GM13976 (cell line): ENCODE measurements at regions not wholly inside any gene's neighbourhood (a gene's known extent, or its start where the extent isn't known, plus 50 kb on each side); places are given as distances from the start of the nearest gene placed in this dataset.

Experiments used
- DNase-seq: peaks from one replicate; pipeline ENCODE4 v3.0.0; 2012; ENCODE audit warnings: low spot score
- in situ Hi-C: fragments of 300-500 bp; cut with MboI; formaldehyde crosslinking; loops from one replicate; pipeline ENCODE4 v1.12.0; 2022; ENCODE audit warnings: low sequenced_read_pairs, mixed read lengths, inconsistent platforms; ENCODE audit not compliant: unreplicated experiment
- TF ChIP-seq, protein P1 (sequence below): IDR thresholded peaks from 2 replicates; pipeline ENCODE4 v1.5.1; 2012; ENCODE audit warnings: borderline replicate concordance, mild to moderate bottlenecking; ENCODE audit not compliant: insufficient read depth; ENCODE audit errors: extremely low read depth, missing control alignments, control extremely low read depth

DNA sequence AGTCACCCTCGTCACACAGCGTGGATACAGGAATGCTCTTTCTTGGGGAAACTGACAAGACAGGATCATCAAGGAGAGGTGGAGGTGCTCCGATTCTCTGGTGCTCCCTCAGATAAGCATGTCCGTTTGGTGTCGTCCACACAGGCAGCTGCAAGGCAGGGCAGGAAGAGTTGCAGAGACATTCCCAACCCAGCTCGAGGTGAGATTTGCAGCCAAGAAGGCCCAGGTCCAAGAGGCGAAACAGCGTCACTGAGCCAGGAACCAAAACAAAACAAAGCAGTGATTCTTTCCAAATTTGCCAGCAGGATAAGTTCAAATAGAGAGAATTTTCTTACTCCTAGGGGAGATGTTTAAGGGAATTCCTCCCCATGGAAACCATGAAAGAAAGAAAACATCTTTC lies 386.5 kb upstream of the PFKP start:
- TF ChIP-seq, protein P1, sequence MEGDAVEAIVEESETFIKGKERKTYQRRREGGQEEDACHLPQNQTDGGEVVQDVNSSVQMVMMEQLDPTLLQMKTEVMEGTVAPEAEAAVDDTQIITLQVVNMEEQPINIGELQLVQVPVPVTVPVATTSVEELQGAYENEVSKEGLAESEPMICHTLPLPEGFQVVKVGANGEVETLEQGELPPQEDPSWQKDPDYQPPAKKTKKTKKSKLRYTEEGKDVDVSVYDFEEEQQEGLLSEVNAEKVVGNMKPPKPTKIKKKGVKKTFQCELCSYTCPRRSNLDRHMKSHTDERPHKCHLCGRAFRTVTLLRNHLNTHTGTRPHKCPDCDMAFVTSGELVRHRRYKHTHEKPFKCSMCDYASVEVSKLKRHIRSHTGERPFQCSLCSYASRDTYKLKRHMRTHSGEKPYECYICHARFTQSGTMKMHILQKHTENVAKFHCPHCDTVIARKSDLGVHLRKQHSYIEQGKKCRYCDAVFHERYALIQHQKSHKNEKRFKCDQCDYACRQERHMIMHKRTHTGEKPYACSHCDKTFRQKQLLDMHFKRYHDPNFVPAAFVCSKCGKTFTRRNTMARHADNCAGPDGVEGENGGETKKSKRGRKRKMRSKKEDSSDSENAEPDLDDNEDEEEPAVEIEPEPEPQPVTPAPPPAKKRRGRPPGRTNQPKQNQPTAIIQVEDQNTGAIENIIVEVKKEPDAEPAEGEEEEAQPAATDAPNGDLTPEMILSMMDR = no peak
- in situ Hi-C loops = no loop called here
- no peak for DNase-seq

DNA sequence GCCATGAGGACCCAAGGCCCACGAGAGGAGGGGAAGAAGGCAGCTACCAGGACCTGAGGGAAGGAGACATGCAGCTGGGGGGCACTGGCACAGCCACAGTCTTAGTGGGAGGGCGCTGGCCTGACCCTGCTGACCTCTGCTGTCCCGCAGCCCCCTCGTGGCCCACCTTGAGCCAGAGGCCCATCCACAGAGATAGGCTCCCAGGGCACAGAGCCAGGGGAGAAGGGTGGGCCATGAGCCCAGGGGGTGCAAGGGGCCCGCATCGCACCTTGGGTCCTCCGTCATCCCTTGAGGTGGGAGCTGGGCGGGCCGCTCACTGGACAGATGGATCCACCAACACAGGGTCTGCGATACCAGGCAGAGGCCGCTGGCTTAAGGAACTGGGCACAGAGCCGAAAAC lies 387.7 kb upstream of the PFKP start:
- DNase-seq = no peak
- in situ Hi-C loops = no loop called here
- TF ChIP-seq, protein P1 = no peak

DNA sequence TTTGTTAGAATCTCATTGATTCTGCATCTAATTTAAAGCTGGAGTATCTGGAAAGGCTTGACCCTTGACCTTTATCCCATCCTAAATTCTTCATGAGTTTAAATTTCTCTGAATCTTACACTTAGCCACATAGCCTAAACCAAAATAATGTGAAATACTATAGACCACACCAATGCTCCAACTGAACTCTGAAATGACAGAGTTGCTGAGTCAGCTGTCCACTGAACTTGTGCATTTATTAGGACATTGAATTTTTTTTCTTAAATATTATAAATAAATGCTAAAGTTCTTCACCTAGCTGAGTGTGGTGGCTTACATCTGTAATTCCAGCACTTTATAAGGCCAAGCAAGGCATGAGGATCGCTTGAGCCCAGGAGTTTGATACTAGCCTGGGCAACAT lies 390.9 kb upstream of the PFKP start:
- TF ChIP-seq, protein P1 = no peak
- DNase-seq = no peak
- in situ Hi-C loops = no loop called here

DNA sequence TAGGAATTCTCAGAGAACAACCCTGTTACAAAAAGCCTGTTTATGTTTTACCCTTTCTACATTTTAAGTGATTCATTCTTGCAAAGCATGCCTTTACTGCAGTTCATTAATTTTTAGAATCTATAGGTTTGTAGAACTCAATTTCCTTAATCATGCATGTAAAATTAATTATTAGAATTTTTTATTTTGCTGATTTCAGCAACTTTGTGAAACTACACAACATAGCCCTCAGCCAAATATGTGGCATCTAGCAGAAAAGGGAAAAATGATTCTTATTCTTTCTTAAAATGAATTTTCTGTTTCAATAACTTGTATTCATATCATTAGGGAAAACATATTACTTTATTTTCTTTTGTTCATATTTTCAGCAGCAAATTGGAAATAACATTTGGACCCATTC lies 392.9 kb upstream of the PFKP start:
- in situ Hi-C loops = no loop called here
- DNase-seq = no peak

DNA sequence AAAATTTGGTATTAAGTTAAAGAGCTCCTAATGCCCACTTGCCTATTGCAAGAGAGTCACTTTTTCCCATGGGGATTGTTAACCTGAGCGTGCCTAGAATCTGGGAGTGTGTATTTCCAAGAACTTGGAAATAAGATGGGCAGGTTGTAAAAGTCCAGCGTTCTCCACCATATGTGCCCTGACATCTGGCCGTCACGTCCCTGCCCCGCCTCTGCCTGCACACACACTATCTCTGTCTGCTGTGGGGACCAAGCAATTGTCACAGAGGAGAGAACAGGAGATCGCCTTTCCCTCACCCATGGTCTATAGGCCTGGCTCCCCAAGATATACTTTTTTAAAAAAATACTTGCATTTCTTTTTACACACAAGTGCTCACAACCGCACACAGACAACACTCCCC lies 396.5 kb upstream of the PFKP start:
- DNase-seq = no peak
- in situ Hi-C loops = no loop called here

More for the DNA sequence above, 392.9 kb upstream of the PFKP start:
- TF ChIP-seq, protein P1 = no peak

DNA sequence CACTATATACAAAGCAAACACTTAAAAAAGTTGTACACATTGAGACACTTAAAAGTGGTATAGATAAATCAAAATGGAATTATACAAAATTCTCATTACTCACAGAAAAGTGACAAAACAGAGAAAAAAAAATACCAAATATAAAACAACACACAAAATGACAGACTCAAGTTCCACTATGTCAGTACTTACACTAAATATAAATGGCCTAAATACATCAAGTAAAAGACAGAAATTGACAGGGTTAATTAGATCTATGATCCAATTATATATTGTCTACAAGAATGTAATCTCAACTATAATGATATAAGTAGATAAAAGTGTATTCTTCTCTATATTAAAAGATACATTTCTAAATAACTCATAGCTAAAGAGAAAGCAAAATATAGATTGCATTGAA lies 401.6 kb upstream of the PFKP start:
- TF ChIP-seq, protein P1 = no peak
- no peak for DNase-seq
- in situ Hi-C loops = no loop called here

More for the DNA sequence above, 396.5 kb upstream of the PFKP start:
- TF ChIP-seq, protein P1 = no peak

DNA sequence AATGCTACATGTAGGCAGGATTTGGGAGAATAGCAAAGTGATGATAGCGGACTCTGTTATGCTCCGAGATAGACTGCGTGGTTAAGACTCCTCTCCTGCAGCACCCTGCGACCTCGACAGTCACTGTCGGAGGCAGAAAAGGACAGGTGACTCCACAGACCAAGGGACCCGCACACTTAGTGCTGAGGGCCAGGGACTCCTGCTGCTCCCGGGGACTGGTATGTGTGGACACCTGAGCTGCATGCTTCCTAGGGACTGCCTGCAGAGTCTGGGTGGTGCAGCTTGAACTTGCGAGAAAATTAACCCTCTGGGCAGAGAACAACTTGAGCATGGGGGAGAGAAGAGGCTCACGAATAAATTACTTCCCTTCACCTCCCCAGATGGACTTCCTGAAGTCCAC lies 407.1 kb upstream of the PFKP start:
- DNase-seq = no peak
- in situ Hi-C loops = no loop called here
- TF ChIP-seq, protein P1 = no peak
